ENCODE measurements at regions not wholly inside any gene's neighbourhood (a gene's known extent, or its start where the extent isn't known, plus 50 kb on each side); places are given as distances from the start of the nearest gene placed in this dataset.

DNA sequence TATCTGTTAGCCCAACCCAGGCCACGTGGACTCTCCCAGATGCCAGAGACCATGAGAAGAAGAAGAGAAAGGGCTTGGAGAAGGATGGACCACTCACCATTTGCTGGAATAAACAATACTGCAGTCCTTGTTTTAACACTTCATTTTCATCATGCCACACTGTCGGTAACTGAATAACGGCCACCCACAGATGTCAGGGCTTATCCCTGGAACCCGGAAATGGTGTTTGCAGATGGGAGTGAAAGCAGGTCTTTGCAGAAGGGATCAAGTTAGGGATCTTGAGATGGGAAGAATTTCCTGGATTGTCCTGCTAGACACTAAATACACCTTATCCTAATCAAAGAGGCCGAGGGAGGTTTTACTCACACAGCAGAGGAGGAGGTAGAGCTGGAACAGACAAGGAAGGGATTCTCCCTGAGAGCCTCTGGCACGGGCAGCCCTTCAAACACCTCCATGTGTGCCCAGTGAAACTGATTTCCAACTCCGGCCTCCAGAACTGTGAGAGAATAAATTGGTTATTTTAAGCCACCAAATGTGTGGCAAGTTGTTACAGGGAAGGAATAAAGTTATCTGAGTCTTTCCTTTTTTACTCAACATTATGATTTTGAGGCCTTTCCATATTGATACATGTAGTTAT lies 56.3 kb upstream of the SFMBT2 start:
- no peak for TF ChIP-seq BHLHE40 (IDR thresholded peaks at IDR 0.05; ENCODE audit: borderline replicate concordance)
- TF ChIP-seq CTBP1 (IDR thresholded peaks at IDR 0.05; ENCODE audit: borderline replicate concordance) = no peak
- TF ChIP-seq ELF4 (IDR thresholded peaks at IDR 0.05) = no peak
- no peak for TF ChIP-seq TARDBP (IDR thresholded peaks at IDR 0.05)
- TF ChIP-seq HDGF (IDR thresholded peaks at IDR 0.05; ENCODE audit: borderline replicate concordance) = no peak
- no peak for TF ChIP-seq L3MBTL2 (conservative IDR thresholded peaks at IDR 0.05)
